ENCODE measurements at regions not wholly inside any gene's neighbourhood (a gene's known extent, or its start where the extent isn't known, plus 50 kb on each side); places are given as distances from the start of the nearest gene placed in this dataset.

DNA sequence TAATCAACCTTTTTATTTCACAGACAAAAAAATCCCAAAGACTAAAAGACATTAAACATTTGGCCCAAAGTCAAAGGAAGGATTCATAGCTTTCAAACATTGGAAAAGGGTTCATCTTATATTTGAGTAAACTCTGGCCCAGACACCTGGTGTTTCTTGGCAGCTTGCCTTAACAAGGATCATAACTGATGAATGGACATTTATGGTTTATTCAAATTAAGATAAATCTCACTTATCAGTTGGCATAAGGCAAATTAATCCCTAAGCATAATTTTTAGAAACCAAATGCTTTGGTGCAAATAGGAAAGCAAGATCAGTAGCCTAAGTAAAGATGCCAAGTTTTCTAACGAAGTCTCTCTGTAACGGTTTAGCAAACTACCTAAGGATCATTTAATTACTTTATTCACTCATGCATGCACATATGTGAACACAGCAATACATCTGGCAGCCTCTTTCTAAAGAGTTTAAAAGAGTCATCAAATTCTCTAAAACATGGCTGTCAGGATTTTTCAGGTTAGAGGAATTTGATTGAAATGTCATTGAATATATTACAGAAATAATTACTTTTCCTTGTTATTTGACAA, 323.4 kb upstream of the RBMS1 start:
- TF ChIP-seq, protein P1, sequence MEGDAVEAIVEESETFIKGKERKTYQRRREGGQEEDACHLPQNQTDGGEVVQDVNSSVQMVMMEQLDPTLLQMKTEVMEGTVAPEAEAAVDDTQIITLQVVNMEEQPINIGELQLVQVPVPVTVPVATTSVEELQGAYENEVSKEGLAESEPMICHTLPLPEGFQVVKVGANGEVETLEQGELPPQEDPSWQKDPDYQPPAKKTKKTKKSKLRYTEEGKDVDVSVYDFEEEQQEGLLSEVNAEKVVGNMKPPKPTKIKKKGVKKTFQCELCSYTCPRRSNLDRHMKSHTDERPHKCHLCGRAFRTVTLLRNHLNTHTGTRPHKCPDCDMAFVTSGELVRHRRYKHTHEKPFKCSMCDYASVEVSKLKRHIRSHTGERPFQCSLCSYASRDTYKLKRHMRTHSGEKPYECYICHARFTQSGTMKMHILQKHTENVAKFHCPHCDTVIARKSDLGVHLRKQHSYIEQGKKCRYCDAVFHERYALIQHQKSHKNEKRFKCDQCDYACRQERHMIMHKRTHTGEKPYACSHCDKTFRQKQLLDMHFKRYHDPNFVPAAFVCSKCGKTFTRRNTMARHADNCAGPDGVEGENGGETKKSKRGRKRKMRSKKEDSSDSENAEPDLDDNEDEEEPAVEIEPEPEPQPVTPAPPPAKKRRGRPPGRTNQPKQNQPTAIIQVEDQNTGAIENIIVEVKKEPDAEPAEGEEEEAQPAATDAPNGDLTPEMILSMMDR (conservative IDR thresholded peaks at IDR 0.05): no peak
- no peak for TF ChIP-seq ZFX (IDR thresholded peaks at IDR 0.05)

Data from C4-2B (cell line).